Kidney (tissue), 13 donors: ENCODE measurements at regions not wholly inside any gene's neighbourhood (a gene's known extent, or its start where the extent isn't known, plus 50 kb on each side); places are given as distances from the start of the nearest gene placed in this dataset.

Experiments
- DNase-seq, 5 donors: peaks; one replicate each; pipeline ENCODE4 v3.0.0-alpha.2; 2013 to 2020
- FAIRE-seq: peaks from 2 replicates; lab custom pipeline; 2012; peaks lifted over from hg19 to GRCh38; lab: Jason Lieb, UNC
- H3K27ac ChIP-seq, 2 donors: one replicate each; pipeline ENCODE4 v1.7.0; 2013; ENCODE audit warnings: low read depth in 2 of 2, low read length in 2 of 2, inconsistent platforms in 1 of 2
- H3K27me3 ChIP-seq: one replicate; pipeline ENCODE4 v1.7.1; 2013; ENCODE audit warnings: low read length, inconsistent platforms; ENCODE audit not compliant: control insufficient read depth, insufficient read depth
- H3K36me3 ChIP-seq, 3 donors: one replicate each; pipeline versions ENCODE4 v1.7.0 to v1.7.1; 2013; ENCODE audit warnings: low read length in 3 of 3, control low read depth in 1 of 3, inconsistent platforms in 1 of 3; ENCODE audit not compliant: insufficient read depth in 3 of 3, control insufficient read depth in 2 of 3
- H3K4me1 ChIP-seq, 3 donors: one replicate each; pipeline versions ENCODE4 v1.7.0 to v1.7.1; 2013; ENCODE audit warnings: low read length in 3 of 3, inconsistent platforms in 1 of 3, low read depth in 1 of 3; ENCODE audit not compliant: control insufficient read depth in 2 of 3, insufficient read depth in 2 of 3
- H3K4me3 ChIP-seq, 3 donors: one replicate each; pipeline versions ENCODE4 v1.7.0 to v1.8.1; 2013; ENCODE audit warnings: low read length in 3 of 3, control low read depth in 1 of 3, inconsistent platforms in 1 of 3
- H3K9ac ChIP-seq, 3 donors: one replicate each; pipeline versions ENCODE4 v1.7.0 to v1.7.1; 2013; ENCODE audit warnings: low read length in 3 of 3, control low read depth in 1 of 3, inconsistent platforms in 1 of 3
- H3K9me3 ChIP-seq, 3 donors: one replicate each; pipeline versions ENCODE4 v1.7.0 to v1.7.1; 2013; ENCODE audit warnings: low read length in 3 of 3, control low read depth in 1 of 3, inconsistent platforms in 1 of 3; ENCODE audit not compliant: control insufficient read depth in 2 of 3, insufficient read depth in 1 of 3
- intact Hi-C: fragments of 100-400 bp; cut with DNase I; formaldehyde crosslinking; loops from one replicate; pipeline ENCODE4 v1.11.1; 2022
- TF ChIP-seq, protein P1 (sequence below): IDR thresholded peaks from 3 replicates; pipeline ENCODE4 v1.5.1; 2012; ENCODE audit warnings: mild to moderate bottlenecking, moderate library complexity, borderline replicate concordance; ENCODE audit not compliant: insufficient read depth; ENCODE audit errors: extremely low read depth
- donor health status: control.
- donor health status: control.
- donor health status: control.
- donor health status: control.
- donor health status: control.
- donor health status: DM: yes; HTN: yes; CAD: no.
- donor health status: Normal renal cell carcinoma (clear cell type).

DNA sequence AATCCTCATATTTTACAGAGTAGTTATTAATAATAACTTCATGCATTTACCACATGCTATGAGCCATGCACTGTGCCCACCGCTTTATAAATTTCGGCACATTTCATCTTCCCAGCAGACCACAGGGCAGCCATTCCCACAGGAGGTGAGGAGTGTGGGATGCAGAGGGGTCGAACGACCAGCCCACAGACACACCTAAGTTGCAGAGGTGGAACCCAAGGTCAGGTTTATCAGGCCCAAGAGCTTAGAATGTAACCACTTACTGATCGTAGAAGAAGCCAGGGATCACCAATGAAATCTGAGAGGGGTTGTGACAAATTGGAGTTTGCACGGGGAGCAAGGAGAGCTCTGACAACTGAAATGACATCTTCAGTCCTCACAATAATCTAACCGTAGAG is 303.0 kb upstream of the MSX2 start:
- H3K36me3 ChIP-seq = no peaks in the 10 kb centered on the region
- DNase-seq (no peak), FAIRE-seq (no peak)
- TF ChIP-seq, protein P1, sequence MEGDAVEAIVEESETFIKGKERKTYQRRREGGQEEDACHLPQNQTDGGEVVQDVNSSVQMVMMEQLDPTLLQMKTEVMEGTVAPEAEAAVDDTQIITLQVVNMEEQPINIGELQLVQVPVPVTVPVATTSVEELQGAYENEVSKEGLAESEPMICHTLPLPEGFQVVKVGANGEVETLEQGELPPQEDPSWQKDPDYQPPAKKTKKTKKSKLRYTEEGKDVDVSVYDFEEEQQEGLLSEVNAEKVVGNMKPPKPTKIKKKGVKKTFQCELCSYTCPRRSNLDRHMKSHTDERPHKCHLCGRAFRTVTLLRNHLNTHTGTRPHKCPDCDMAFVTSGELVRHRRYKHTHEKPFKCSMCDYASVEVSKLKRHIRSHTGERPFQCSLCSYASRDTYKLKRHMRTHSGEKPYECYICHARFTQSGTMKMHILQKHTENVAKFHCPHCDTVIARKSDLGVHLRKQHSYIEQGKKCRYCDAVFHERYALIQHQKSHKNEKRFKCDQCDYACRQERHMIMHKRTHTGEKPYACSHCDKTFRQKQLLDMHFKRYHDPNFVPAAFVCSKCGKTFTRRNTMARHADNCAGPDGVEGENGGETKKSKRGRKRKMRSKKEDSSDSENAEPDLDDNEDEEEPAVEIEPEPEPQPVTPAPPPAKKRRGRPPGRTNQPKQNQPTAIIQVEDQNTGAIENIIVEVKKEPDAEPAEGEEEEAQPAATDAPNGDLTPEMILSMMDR = no peak
- no peaks in the 10 kb centered on the region for H3K4me1 ChIP-seq
- H3K27ac ChIP-seq = no peak overlapping the region
- no peak overlapping the region for H3K4me3 ChIP-seq
- no peaks in the 10 kb centered on the region for H3K9me3 ChIP-seq
- intact Hi-C loops = no loop called here
- no peak overlapping the region for H3K9ac ChIP-seq
- H3K27me3 ChIP-seq = peaks cover 2% of the 10 kb centered on the region

DNA sequence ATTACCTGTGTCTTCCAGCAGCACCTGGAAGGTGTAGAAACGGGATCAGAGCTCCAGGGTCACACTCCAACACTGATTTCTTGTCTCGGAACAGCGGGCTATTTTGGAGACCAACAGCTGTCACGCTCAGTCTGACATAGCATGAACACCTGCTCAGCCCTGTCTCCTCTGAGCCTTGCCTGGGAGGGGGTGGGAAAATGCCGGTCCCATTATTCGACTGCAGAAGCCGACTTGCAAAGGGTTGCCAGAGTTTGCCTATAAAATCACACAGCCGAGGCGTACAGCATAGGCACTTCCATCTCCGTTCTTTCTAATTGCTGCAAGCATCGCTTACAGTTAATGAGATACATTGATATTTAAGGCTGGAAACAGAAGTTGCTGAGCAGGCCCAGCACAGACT is 300.8 kb upstream of the MSX2 start:
- Histone ChIP-seq H3K36me3 (no peaks in the 10 kb centered on the region), H3K27me3 (no peaks in the 10 kb centered on the region), H3K9me3 (no peaks in the 10 kb centered on the region), H3K4me3 (no peak overlapping the region), H3K9ac (no peak overlapping the region), H3K4me1 (no peaks in the 10 kb centered on the region), H3K27ac (no peak overlapping the region)
- intact Hi-C loops = no loop called here
- TF ChIP-seq, protein P1 = no peak
- FAIRE-seq = no peak
- no peak for DNase-seq

DNA sequence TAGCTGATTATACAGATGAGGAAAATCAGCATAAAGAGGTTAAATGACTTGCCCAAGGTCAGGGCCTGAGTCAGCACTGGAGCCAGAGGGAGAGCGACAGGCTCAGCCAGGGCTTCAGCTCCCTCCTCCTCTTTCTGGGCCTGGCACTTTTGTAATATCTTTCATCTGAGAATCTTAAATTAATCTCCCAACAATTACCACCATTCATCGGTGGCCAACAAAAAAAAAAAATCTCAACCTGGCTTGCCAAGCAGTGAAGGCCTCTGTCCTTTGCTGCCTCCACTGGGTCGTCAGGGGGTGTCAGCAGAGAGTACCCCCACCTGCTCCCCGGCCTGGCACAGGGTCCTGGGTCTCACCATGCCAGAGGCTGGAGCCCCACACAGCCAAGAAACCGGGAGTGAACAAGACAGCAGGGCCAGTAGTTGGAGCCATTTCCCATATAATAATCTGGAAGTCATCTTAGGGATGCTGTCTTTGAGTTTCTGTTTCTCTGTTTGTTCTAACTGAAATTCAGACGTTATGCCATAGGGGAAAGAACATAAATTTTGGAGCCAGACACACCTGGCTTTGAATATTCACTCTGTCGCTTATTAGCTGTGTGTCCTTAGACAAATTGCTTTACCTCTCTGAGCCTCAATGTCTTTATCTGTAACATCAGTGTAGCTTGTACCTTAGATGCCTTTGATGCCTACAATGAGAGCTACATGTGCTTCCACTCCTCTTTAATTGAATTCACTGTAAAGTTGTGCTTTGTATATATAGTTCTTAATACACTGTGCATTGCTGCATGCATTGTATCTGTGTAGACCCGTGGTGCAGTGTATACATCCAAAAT is 299.9 kb upstream of the MSX2 start:
- H3K36me3 ChIP-seq = no peaks in the 10 kb centered on the region
- no peak overlapping the region for H3K27ac ChIP-seq
- FAIRE-seq (no peak), DNase-seq (no peak)
- H3K27me3 ChIP-seq = no peaks in the 10 kb centered on the region
- no peak overlapping the region for H3K4me3 ChIP-seq
- TF ChIP-seq, protein P1 = no peak
- intact Hi-C loops = no loop called here
- H3K4me1 ChIP-seq = no peaks in the 10 kb centered on the region
- no peak overlapping the region for H3K9ac ChIP-seq
- no peaks in the 10 kb centered on the region for H3K9me3 ChIP-seq
